Keratinocyte (primary cell): ENCODE measurements at regions not wholly inside any gene's neighbourhood (a gene's known extent, or its start where the extent isn't known, plus 50 kb on each side); places are given as distances from the start of the nearest gene placed in this dataset.
"Not testable (repeated sequence)": the region's sequence is repeated elsewhere in the genome, so short reads cannot be mapped to it uniquely, and the experiment has no call there.

Source experiments
- CTCF ChIP-seq, 3 experiments: IDR thresholded peaks in 1 of 3; conservative IDR thresholded peaks in 1 of 3; optimal IDR thresholded peaks in 1 of 3; 2 replicates in 2 of 3; 3 replicates in 1 of 3; pipeline versions ENCODE3 to v1.5.1; 2011; ENCODE audit warnings: low read length in 3 of 3, mild to moderate bottlenecking in 3 of 3, moderate library complexity in 2 of 3, control low read depth in 1 of 3, inconsistent platforms in 1 of 3; ENCODE audit not compliant: insufficient read depth in 2 of 3; ENCODE audit errors: extremely low read depth in 1 of 3
- EZH2 ChIP-seq: IDR thresholded peaks from one replicate; pipeline ENCODE4 v1.6.1; 2012; ENCODE audit warnings: inconsistent platforms, mild to moderate bottlenecking, low read length, moderate library complexity

GRCh38 chr18:15164446-15164845 is 416.5 kb downstream of the ANKRD30B start:
- not testable (repeated sequence) for TF ChIP-seq CTCF (optimal IDR thresholded peaks at IDR 0.05 in 1 of 3, IDR thresholded peaks at IDR 0.05 in 1 of 3, conservative IDR thresholded peaks at IDR 0.05 in 1 of 3; ENCODE audit: extremely low read depth in 1 of 3, insufficient read depth in 2 of 3, low read length in 3 of 3); EZH2
